HCT116 (cell line): ENCODE measurements at regions not wholly inside any gene's neighbourhood (a gene's known extent, or its start where the extent isn't known, plus 50 kb on each side); places are given as distances from the start of the nearest gene placed in this dataset.

Experiments
- ATAC-seq: fragments of 200-7000 bp; cut with Tn5 transposase; 2 replicates; pipeline ENCODE4 v1.9.1; 2020; ENCODE audit warnings: mild to moderate bottlenecking, moderate library complexity
- BruUV-seq: library from RNA; stranded (reverse); fragments of 400-500 nt; replicated peaks from 2 replicates; lab custom pipeline; 2021; lab: Mats Ljungman, UMichigan
- CTCF ChIA-PET: fragments of 300-600 bp; sonication (Branson Sonifier 250); formaldehyde crosslinking; loops from one replicate; lab custom pipeline; 2021; ENCODE audit warnings: antibody characterized with exemption; lab: Charles Lee
- POLR2A ChIA-PET: fragments of 300-600, 350-600 bp; sonication (Branson Sonifier 250); formaldehyde crosslinking; loops from one replicate; lab custom pipeline; 2021; ENCODE audit warnings: antibody characterized with exemption; lab: Charles Lee
- RAD21 ChIA-PET, 2 experiments: fragments of 300-600 bp; sonication (Branson Sonifier 250); formaldehyde crosslinking; loops; one replicate each; lab custom pipeline; 2023; ENCODE audit warnings: low total read pairs in 2 of 2; ENCODE audit not compliant: uncharacterized antibody in 2 of 2, unreplicated experiment in 2 of 2, low non-redundant PET in 1 of 2; lab: Charles Lee
- DNase-seq: peaks from one replicate; pipeline ENCODE4 v3.0.0-alpha.2; 2010; ENCODE audit warnings: low read depth, low spot score
- H2AFZ ChIP-seq: fragments of 200-600 bp; shearing (Covaris generic), sonication (generic); 2 replicates; pipeline ENCODE4 v1.6.1; 2017; ENCODE audit warnings: low read depth, mixed run types, mixed read lengths, antibody characterized with exemption, low read length; ENCODE audit not compliant: poor library complexity, severe bottlenecking
- H3K27ac ChIP-seq: 2 replicates; pipeline ENCODE4 v1.5.1; 2012; ENCODE audit warnings: low read depth, low read length
- H3K27me3 ChIP-seq: fragments of 200-600 bp; sonication (generic); 2 replicates; pipeline ENCODE4 v1.6.1; 2016; ENCODE audit warnings: mixed run types, low read length, mixed read lengths; ENCODE audit not compliant: insufficient read depth
- H3K36me3 ChIP-seq, 2 experiments: fragments of 200-500 bp in 1 of 2; fragments of 200-600 bp in 1 of 2; sonication (Bioruptor generic) in 1 of 2; sonication (generic) in 1 of 2; 2 replicates each; pipeline versions ENCODE4 v1.5.1 to v1.6.1; 2014 to 2016; ENCODE audit warnings: low read length in 2 of 2, inconsistent platforms in 1 of 2, mixed read lengths in 1 of 2, mixed run types in 1 of 2; ENCODE audit not compliant: insufficient read depth in 2 of 2, control insufficient read depth in 1 of 2
- H3K4me1 ChIP-seq, 2 experiments: fragments of 200-600 bp in 1 of 2; sonication (generic) in 1 of 2; 2 replicates each; pipeline versions ENCODE4 v1.5.1 to v1.6.1; 2012 to 2017; ENCODE audit warnings: low read length in 2 of 2, inconsistent platforms in 1 of 2, mild to moderate bottlenecking in 1 of 2, mixed read lengths in 1 of 2, mixed run types in 1 of 2, moderate library complexity in 1 of 2; ENCODE audit not compliant: insufficient read depth in 2 of 2, control insufficient read depth in 1 of 2
- H3K4me2 ChIP-seq: fragments of 200-600 bp; sonication (generic); 2 replicates; pipeline ENCODE4 v1.6.1; 2017; ENCODE audit warnings: mixed run types, low read length, mixed read lengths
- H3K4me3 ChIP-seq, 2 experiments: fragments of 200-600 bp in 1 of 2; sonication (generic) in 1 of 2; replicated peaks in 1 of 2; 2 replicates each; pipeline ENCODE4 v1.5.1; 2011 to 2016; ENCODE audit warnings: low read length in 2 of 2, control low read depth in 1 of 2, low read depth in 1 of 2, mild to moderate bottlenecking in 1 of 2, mixed read lengths in 1 of 2, mixed run types in 1 of 2
- H3K79me2 ChIP-seq: fragments of 200-600 bp; sonication (generic); 2 replicates; pipeline ENCODE4 v1.6.1; 2017; ENCODE audit warnings: mild to moderate bottlenecking, mixed run types, low read length, moderate library complexity, mixed read lengths; ENCODE audit not compliant: insufficient read depth
- H3K9ac ChIP-seq: fragments of 200-600 bp; sonication (generic); 2 replicates; pipeline ENCODE4 v1.6.1; 2016; ENCODE audit warnings: low read length, mixed read lengths
- H3K9me2 ChIP-seq: fragments of 200-600 bp; sonication (generic), shearing (Covaris generic); 2 replicates; pipeline ENCODE4 v1.6.1; 2017; ENCODE audit warnings: mixed run types, mild to moderate bottlenecking, moderate library complexity; ENCODE audit not compliant: insufficient read depth
- H3K9me3 ChIP-seq, 2 experiments: fragments of 200-500 bp in 1 of 2; fragments of 200-600 bp in 1 of 2; sonication (Bioruptor generic) in 1 of 2; sonication (generic) in 1 of 2; 2 replicates each; pipeline ENCODE4 v1.6.1; 2014 to 2017; ENCODE audit warnings: low read length in 2 of 2, mixed read lengths in 2 of 2, inconsistent platforms in 1 of 2, low read depth in 1 of 2, mild to moderate bottlenecking in 1 of 2, mixed run types in 1 of 2, moderate library complexity in 1 of 2; ENCODE audit not compliant: control insufficient read depth in 1 of 2, insufficient read depth in 1 of 2
- H4K20me1 ChIP-seq: fragments of 200-600 bp; sonication (generic), shearing (Covaris generic); 2 replicates; pipeline ENCODE4 v1.6.1; 2017; ENCODE audit warnings: mixed run types, mild to moderate bottlenecking, moderate library complexity; ENCODE audit not compliant: insufficient read depth
- CBX3 ChIP-seq: IDR thresholded peaks from 2 replicates; pipeline ENCODE4 v1.6.1; 2012; ENCODE audit warnings: low read depth
- ELF1 ChIP-seq: IDR thresholded peaks from 2 replicates; pipeline ENCODE4 v1.6.1; 2012; ENCODE audit warnings: low read depth, borderline replicate concordance
- POLR2A ChIP-seq: IDR thresholded peaks from 2 replicates; pipeline ENCODE4 v1.7.0; 2011; ENCODE audit warnings: borderline replicate concordance; ENCODE audit not compliant: insufficient read depth, insufficient read length; ENCODE audit errors: extremely low read depth
- POLR2AphosphoS5 ChIP-seq: IDR thresholded peaks from 2 replicates; pipeline ENCODE4 v1.6.1; 2011; ENCODE audit warnings: mild to moderate bottlenecking, low read depth, low read length, moderate library complexity
- SIN3A ChIP-seq: IDR thresholded peaks from 2 replicates; pipeline ENCODE4 v1.6.1; 2012; ENCODE audit warnings: low read depth
- SRF ChIP-seq: IDR thresholded peaks from 2 replicates; pipeline ENCODE4 v1.6.1; 2012; ENCODE audit warnings: low read depth
- TCF7L2 ChIP-seq: IDR thresholded peaks from 2 replicates; pipeline ENCODE4 v1.7.0; 2011; ENCODE audit warnings: borderline replicate concordance, inconsistent platforms; ENCODE audit not compliant: insufficient read depth, insufficient read length; ENCODE audit errors: extremely low read depth
- YY1 ChIP-seq: IDR thresholded peaks from 2 replicates; pipeline ENCODE4 v1.6.1; 2011; ENCODE audit warnings: low read length, low read depth, moderate library complexity, mild to moderate bottlenecking; ENCODE audit not compliant: insufficient replicate concordance; ENCODE audit errors: extremely low read depth
- ZFX ChIP-seq: fragments of 450-650 bp; IDR thresholded peaks from 2 replicates; pipeline ENCODE4 v1.6.1; 2017
- intact Hi-C: fragments of 100-400 bp; cut with micrococcal nuclease; formaldehyde crosslinking; loops from 2 replicates; pipeline ENCODE4 v1.10.0; 2022
- TF ChIP-seq, protein P1 (sequence below): IDR thresholded peaks from 2 replicates; pipeline ENCODE4 v1.6.1; 2012
- TF ChIP-seq, protein P2 (sequence below), 3 experiments: fragments of 200-600 bp in 1 of 3; sonication (generic) in 1 of 3; IDR thresholded peaks in 2 of 3; conservative IDR thresholded peaks in 1 of 3; 2 replicates each; pipeline ENCODE4 v1.5.1; 2012 to 2017; ENCODE audit warnings: low read depth in 2 of 3, low read length in 2 of 3, antibody characterized with exemption in 1 of 3, borderline replicate concordance in 1 of 3, control low read depth in 1 of 3, mild to moderate bottlenecking in 1 of 3, mixed read lengths in 1 of 3, mixed run types in 1 of 3, moderate library complexity in 1 of 3; ENCODE audit not compliant: insufficient read depth in 1 of 3
- TF ChIP-seq, protein P3 (sequence below): IDR thresholded peaks from 2 replicates; pipeline ENCODE4 v1.6.1; 2011; ENCODE audit warnings: mild to moderate bottlenecking, low read length, moderate library complexity; ENCODE audit not compliant: insufficient replicate concordance; ENCODE audit errors: extremely low read depth

DNA sequence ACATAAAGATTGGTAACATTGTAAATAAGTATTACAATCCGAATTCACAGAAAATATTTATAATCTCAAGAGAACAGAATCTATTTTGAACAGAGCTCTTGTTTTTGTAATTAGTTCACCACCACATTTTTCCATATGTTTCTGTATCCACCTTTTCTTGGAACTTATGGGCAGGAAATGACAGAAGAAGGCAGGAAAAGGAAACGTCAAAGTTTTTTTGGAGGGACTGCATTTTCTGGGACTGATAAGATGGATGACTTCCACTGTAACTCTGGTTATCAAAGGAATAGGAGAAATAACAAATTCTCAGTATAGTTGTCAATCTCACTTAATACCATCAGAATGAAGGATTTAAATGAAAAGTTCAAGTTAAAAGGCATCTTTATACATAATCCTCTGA lies 75.1 kb upstream of the SMNDC1 start:
- Histone ChIP-seq H3K27me3 (no peaks in the 10 kb centered on the region), H4K20me1 (no peaks in the 10 kb centered on the region), H3K4me3 (no peak overlapping the region), H3K79me2 (no peaks in the 10 kb centered on the region), H3K27ac (no peak overlapping the region), H3K9ac (no peak overlapping the region), H3K36me3 (no peaks in the 10 kb centered on the region), H3K9me3 (no peaks in the 10 kb centered on the region), H3K9me2 (no peaks in the 10 kb centered on the region), H3K4me2 (no peak overlapping the region), H3K4me1 (peaks cover 0 to 14% of the 10 kb centered on the region in 2 experiments; a peak in 3 of 4 replicates), H2AFZ (peak overlapping the region; percentile 15)
- TF ChIP-seq, protein P1, sequence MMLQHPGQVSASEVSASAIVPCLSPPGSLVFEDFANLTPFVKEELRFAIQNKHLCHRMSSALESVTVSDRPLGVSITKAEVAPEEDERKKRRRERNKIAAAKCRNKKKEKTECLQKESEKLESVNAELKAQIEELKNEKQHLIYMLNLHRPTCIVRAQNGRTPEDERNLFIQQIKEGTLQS, result no peak
- TF ChIP-seq YY1 (no peak), ELF1 (no peak), SRF (no peak), POLR2AphosphoS5 (no peak), POLR2A (no peak), TCF7L2 (no peak), SIN3A (no peak), ZFX (no peak), CBX3 (no peak)
- TF ChIP-seq, protein P2, sequence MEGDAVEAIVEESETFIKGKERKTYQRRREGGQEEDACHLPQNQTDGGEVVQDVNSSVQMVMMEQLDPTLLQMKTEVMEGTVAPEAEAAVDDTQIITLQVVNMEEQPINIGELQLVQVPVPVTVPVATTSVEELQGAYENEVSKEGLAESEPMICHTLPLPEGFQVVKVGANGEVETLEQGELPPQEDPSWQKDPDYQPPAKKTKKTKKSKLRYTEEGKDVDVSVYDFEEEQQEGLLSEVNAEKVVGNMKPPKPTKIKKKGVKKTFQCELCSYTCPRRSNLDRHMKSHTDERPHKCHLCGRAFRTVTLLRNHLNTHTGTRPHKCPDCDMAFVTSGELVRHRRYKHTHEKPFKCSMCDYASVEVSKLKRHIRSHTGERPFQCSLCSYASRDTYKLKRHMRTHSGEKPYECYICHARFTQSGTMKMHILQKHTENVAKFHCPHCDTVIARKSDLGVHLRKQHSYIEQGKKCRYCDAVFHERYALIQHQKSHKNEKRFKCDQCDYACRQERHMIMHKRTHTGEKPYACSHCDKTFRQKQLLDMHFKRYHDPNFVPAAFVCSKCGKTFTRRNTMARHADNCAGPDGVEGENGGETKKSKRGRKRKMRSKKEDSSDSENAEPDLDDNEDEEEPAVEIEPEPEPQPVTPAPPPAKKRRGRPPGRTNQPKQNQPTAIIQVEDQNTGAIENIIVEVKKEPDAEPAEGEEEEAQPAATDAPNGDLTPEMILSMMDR (IDR thresholded peaks at IDR 0.05 in 2 of 3, conservative IDR thresholded peaks at IDR 0.05 in 1 of 3; ENCODE audit: borderline replicate concordance in 1 of 3, insufficient read depth in 1 of 3, low read depth in 2 of 3, low read length in 2 of 3), result no peak
- TF ChIP-seq, protein P3, sequence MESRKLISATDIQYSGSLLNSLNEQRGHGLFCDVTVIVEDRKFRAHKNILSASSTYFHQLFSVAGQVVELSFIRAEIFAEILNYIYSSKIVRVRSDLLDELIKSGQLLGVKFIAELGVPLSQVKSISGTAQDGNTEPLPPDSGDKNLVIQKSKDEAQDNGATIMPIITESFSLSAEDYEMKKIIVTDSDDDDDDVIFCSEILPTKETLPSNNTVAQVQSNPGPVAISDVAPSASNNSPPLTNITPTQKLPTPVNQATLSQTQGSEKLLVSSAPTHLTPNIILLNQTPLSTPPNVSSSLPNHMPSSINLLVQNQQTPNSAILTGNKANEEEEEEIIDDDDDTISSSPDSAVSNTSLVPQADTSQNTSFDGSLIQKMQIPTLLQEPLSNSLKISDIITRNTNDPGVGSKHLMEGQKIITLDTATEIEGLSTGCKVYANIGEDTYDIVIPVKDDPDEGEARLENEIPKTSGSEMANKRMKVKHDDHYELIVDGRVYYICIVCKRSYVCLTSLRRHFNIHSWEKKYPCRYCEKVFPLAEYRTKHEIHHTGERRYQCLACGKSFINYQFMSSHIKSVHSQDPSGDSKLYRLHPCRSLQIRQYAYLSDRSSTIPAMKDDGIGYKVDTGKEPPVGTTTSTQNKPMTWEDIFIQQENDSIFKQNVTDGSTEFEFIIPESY, result no peak
- POLR2A ChIA-PET, result no interaction called here
- RAD21 ChIA-PET, result no interaction called here
- intact Hi-C loops, result loop anchor here (1.0 kb wide), 1 partner anchor 14 kb away; no protein-coding TSS in a partner anchor
- ATAC-seq (no peak), DNase-seq (no peak)
- BruUV-seq, result no TSS peak
- CTCF ChIA-PET, result no interaction called here
